MM.1S (cell line): ENCODE measurements at regions not wholly inside any gene's neighbourhood (a gene's known extent, or its start where the extent isn't known, plus 50 kb on each side); places are given as distances from the start of the nearest gene placed in this dataset.

Source experiments
- DNase-seq: peaks from one replicate; pipeline ENCODE4 v3.0.0-alpha.2; 2015
- H2AFZ ChIP-seq: fragments of 300-600 bp; sonication (generic); 2 replicates; pipeline ENCODE4 v1.6.0; 2016; ENCODE audit warnings: antibody characterized with exemption, low read length
- H3F3A ChIP-seq: fragments of 300-600 bp; sonication (generic); 2 replicates; pipeline ENCODE4 v1.6.1; 2016; ENCODE audit warnings: mild to moderate bottlenecking, antibody characterized with exemption, low read length, moderate library complexity, mixed read lengths; ENCODE audit not compliant: insufficient read depth
- H3K27ac ChIP-seq: fragments of 300-600 bp; sonication (generic); 2 replicates; pipeline ENCODE4 v1.5.1; 2016; ENCODE audit warnings: mild to moderate bottlenecking, low read length
- H3K27me3 ChIP-seq: fragments of 300-600 bp; sonication (generic); replicated peaks from 2 replicates; pipeline ENCODE4 v1.6.0; 2016; ENCODE audit warnings: low read length; ENCODE audit not compliant: insufficient read depth
- H3K36me3 ChIP-seq: fragments of 300-600 bp; sonication (generic); replicated peaks from 2 replicates; pipeline ENCODE4 v1.6.1; 2016; ENCODE audit warnings: mild to moderate bottlenecking, low read length, mixed read lengths; ENCODE audit not compliant: insufficient read depth
- H3K4me1 ChIP-seq: fragments of 300-600 bp; sonication (generic); 2 replicates; pipeline ENCODE4 v1.6.1; 2016; ENCODE audit warnings: low read length, mixed read lengths
- H3K4me2 ChIP-seq: fragments of 300-600 bp; sonication (generic); 2 replicates; pipeline ENCODE4 v1.6.0; 2016; ENCODE audit warnings: low read depth, low read length
- H3K4me3 ChIP-seq: fragments of 300-600 bp; sonication (generic); 2 replicates; pipeline ENCODE4 v1.5.1; 2016; ENCODE audit warnings: low read length, mixed read lengths
- H3K79me2 ChIP-seq: fragments of 300-600 bp; sonication (generic); 2 replicates; pipeline ENCODE4 v1.6.1; 2016; ENCODE audit warnings: mixed run types, low read length, mixed read lengths
- H3K9ac ChIP-seq: fragments of 300-600 bp; sonication (generic); 2 replicates; pipeline ENCODE4 v1.6.1; 2016; ENCODE audit warnings: low read length, mixed read lengths
- H3K9me2 ChIP-seq: fragments of 300-600 bp; sonication (generic); replicated peaks from 2 replicates; pipeline ENCODE4 v1.6.1; 2016; ENCODE audit warnings: mild to moderate bottlenecking, low read length, mixed read lengths; ENCODE audit not compliant: insufficient read depth
- H3K9me3 ChIP-seq: fragments of 300-600 bp; sonication (generic); replicated peaks from 2 replicates; pipeline ENCODE4 v1.6.1; 2016; ENCODE audit warnings: mild to moderate bottlenecking, low read length, mixed read lengths; ENCODE audit not compliant: insufficient read depth
- H4K20me1 ChIP-seq: fragments of 300-600 bp; sonication (generic); 2 replicates; pipeline ENCODE4 v1.6.1; 2016; ENCODE audit warnings: mild to moderate bottlenecking, low read length, moderate library complexity, mixed read lengths; ENCODE audit not compliant: insufficient read depth
- EZH2 ChIP-seq: fragments of 300-600 bp; sonication (generic); optimal IDR thresholded peaks from 2 replicates; pipeline ENCODE3; 2017; ENCODE audit warnings: low read depth, mild to moderate bottlenecking, antibody characterized with exemption, low read length, mixed read lengths
- EZH2phosphoT487 ChIP-seq: fragments of 300-600 bp; sonication (generic); IDR thresholded peaks from 2 replicates; pipeline ENCODE4 v1.6.1; 2018; ENCODE audit warnings: antibody characterized with exemption, low read length
- TF ChIP-seq, protein P1 (sequence below): fragments of 300-600 bp; sonication (generic); IDR thresholded peaks from 2 replicates; pipeline ENCODE4 v1.5.1; 2016; ENCODE audit warnings: antibody characterized with exemption, low read length, mixed read lengths

DNA sequence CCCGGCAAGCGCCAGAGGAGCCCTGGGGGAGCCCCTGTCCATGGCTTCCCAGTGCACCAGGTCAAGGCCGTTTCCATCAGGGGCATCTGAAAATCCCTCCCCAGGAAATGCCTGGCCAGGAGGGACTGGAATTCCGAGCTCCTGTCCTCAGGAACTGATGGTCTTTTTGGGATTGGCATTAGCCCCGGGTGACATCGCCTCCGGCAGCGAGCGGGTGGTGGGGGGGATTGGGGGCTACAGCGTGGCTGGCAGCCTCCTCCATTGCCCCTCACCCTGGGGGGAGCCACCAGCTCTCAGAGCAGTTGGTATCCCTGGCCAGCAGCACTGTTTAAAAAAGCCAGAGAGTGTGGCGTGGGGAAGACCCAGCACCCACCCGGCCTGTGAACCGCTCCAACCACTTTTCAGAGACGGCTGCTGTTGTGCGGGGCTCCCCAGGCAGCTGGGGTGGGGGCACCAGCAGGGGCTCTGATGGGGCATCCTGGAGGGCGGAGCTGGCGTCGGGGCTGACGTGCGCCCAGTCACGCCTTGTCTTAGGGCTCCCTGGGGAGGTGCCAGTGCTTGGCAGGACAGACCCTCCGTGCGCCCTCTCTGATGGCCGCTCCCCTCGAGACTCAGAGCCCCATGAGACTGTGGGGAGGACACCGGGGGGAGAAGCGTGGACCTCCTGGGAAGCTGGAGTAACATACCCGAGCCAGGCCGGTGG lies 62.9 kb upstream of the TTC34 start:
- Histone ChIP-seq H3K79me2 (no peaks in the 10 kb centered on the region), H3K27me3 (peaks cover 91% of the 10 kb centered on the region), H4K20me1 (no peaks in the 10 kb centered on the region), H3K4me3 (no peak overlapping the region), H3K9me2 (no peaks in the 10 kb centered on the region), H3K36me3 (no peaks in the 10 kb centered on the region), H3K9me3 (no peaks in the 10 kb centered on the region), H2AFZ (no peak overlapping the region), H3K9ac (no peak overlapping the region), H3K4me1 (no peaks in the 10 kb centered on the region), H3K4me2 (no peak overlapping the region), H3F3A (no peaks in the 10 kb centered on the region), H3K27ac (no peak overlapping the region)
- no peak for DNase-seq
- TF ChIP-seq EZH2 = no peak
- TF ChIP-seq, protein P1, sequence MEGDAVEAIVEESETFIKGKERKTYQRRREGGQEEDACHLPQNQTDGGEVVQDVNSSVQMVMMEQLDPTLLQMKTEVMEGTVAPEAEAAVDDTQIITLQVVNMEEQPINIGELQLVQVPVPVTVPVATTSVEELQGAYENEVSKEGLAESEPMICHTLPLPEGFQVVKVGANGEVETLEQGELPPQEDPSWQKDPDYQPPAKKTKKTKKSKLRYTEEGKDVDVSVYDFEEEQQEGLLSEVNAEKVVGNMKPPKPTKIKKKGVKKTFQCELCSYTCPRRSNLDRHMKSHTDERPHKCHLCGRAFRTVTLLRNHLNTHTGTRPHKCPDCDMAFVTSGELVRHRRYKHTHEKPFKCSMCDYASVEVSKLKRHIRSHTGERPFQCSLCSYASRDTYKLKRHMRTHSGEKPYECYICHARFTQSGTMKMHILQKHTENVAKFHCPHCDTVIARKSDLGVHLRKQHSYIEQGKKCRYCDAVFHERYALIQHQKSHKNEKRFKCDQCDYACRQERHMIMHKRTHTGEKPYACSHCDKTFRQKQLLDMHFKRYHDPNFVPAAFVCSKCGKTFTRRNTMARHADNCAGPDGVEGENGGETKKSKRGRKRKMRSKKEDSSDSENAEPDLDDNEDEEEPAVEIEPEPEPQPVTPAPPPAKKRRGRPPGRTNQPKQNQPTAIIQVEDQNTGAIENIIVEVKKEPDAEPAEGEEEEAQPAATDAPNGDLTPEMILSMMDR = no peak
- TF ChIP-seq EZH2phosphoT487 = no peak

DNA sequence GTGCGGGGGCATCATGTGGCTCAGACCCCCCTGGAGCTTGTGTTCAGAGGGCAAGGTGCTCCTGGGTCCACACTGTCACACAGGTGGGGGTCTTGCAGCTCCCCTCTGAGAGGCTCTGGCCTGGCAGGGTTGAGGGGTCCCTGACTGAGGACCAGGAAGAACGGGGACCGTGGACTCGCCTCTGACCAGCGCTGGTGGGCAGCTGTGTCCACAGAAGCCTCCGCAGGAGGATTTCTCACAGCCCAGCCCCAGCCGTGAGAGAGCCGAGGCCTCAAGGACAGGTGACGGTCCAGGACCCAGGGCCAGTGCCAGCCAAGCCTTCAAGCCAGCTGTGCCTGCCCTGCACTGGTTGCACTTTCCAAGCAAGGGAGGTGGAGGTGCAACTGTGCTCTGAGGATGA lies 63.5 kb upstream of the TTC34 start:
- H3K36me3 ChIP-seq = no peaks in the 10 kb centered on the region
- no peaks in the 10 kb centered on the region for H3K79me2 ChIP-seq
- no peak overlapping the region for H3K9ac ChIP-seq
- no peak for DNase-seq
- H3K27me3 ChIP-seq = peaks cover 92% of the 10 kb centered on the region
- H4K20me1 ChIP-seq = no peaks in the 10 kb centered on the region
- H3K4me3 ChIP-seq = no peak overlapping the region
- no peak overlapping the region for H3K4me2 ChIP-seq
- no peak overlapping the region for H2AFZ ChIP-seq
- no peaks in the 10 kb centered on the region for H3K4me1 ChIP-seq
- no peaks in the 10 kb centered on the region for H3F3A ChIP-seq
- H3K27ac ChIP-seq = no peak overlapping the region
- no peaks in the 10 kb centered on the region for H3K9me3 ChIP-seq
- TF ChIP-seq EZH2 (no peak), EZH2phosphoT487 (no peak)
- TF ChIP-seq, protein P1 = no peak
- no peaks in the 10 kb centered on the region for H3K9me2 ChIP-seq

DNA sequence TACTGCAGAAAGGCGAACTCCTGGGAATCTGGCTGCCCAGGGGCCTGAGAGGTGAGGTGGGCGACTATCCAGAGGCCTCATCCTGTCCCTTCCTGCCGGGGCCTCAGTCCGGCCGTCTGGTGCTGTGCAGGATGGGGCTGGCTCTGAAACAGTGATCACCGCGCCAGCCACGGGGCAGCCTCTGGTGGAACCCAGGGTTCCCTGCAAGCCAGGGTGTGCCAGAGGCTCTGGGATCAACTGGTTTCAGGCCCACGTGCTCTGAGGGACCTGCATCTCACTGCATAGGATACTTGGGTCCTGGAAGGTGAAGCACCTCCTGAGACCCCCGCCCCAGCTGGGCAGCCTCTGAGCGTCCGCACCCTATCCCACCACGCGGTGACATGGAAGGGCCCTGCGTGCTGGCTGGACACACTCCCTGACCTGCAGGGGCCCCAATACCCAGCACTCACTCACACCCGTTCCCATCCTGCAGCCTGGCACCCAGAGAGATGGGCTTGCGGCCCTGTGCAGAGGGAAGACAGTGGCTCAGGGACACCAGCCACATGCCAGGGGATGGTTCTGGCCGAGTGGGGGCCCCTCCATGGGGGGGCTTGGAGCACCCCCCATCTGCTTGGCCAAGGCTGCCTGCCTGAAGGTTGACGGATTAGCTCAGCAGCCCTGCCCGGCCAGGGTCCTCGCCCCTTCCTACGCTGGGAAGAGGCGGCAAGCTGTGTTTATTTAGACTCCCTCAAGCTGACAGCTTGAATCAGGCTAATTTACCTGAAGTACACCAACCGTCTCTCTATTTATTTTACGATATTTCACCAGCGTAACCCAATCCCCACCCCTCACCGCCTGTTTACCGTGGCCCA lies 64.3 kb upstream of the TTC34 start:
- H3K9me2 ChIP-seq = no peaks in the 10 kb centered on the region
- no peak overlapping the region for H3K27ac ChIP-seq
- no peaks in the 10 kb centered on the region for H3F3A ChIP-seq
- no peaks in the 10 kb centered on the region for H3K4me1 ChIP-seq
- peaks cover 86% of the 10 kb centered on the region for H3K27me3 ChIP-seq
- H3K4me2 ChIP-seq = no peak overlapping the region
- no peak overlapping the region for H3K9ac ChIP-seq
- H3K36me3 ChIP-seq = no peaks in the 10 kb centered on the region
- no peak for TF ChIP-seq EZH2
- TF ChIP-seq EZH2phosphoT487 = no peak
- TF ChIP-seq, protein P1 = no peak
- H4K20me1 ChIP-seq = no peaks in the 10 kb centered on the region
- H3K9me3 ChIP-seq = no peaks in the 10 kb centered on the region
- no peak overlapping the region for H3K4me3 ChIP-seq
- DNase-seq = no peak
- no peaks in the 10 kb centered on the region for H3K79me2 ChIP-seq
- no peak overlapping the region for H2AFZ ChIP-seq
